Renal cortex interstitium (tissue), 11 donors: ENCODE measurements at regions not wholly inside any gene's neighbourhood (a gene's known extent, or its start where the extent isn't known, plus 50 kb on each side); places are given as distances from the start of the nearest gene placed in this dataset.

Source experiments
- DNase-seq, 11 donors: peaks; one replicate each; pipeline ENCODE4 v3.0.0-alpha.2; 2013; ENCODE audit warnings: low read depth in 9 of 11, low spot score in 4 of 11; ENCODE audit errors: extremely low read depth in 1 of 11

DNA sequence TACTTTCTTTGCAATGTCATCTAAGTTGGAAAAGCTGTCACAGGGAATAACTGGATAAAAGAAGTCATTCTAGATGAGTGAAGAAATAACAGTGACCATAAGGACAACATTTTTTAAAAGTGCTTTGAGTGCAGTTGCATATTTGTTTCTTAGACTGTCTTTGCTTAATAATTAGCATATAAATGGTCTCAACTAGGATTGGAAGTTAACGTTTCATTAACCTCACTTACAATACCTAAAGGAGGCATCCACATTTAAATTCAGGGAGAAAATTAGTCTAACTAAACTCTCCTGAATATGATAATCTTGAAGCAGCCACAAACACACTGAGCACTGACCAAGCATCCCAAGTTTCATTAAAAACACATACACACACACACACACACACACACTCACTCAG is 780.7 kb downstream of the PCDH18 start:
- no peak for DNase-seq

DNA sequence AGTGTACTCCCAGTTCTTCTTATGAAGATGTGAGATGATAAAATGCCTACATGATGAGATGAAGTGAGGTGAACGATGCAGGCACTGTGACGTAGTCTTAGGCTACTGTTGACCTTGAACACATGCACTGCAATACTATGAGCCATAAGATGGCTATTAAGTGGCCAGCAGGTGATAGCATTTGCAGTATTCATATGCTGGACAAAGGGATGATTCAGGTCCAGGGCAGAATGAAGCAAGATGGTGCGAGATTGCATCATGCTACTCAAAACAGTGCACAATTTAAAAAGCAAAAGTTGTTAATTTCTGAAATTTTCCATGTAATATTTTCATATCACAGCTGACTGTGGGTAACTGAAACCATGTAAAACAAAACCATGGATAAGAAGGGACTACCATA is 781.4 kb downstream of the PCDH18 start:
- DNase-seq: no peak

GRCh38 chr4:136749989-136750388 is 782.3 kb downstream of the PCDH18 start:
- DNase-seq: no peak

DNA sequence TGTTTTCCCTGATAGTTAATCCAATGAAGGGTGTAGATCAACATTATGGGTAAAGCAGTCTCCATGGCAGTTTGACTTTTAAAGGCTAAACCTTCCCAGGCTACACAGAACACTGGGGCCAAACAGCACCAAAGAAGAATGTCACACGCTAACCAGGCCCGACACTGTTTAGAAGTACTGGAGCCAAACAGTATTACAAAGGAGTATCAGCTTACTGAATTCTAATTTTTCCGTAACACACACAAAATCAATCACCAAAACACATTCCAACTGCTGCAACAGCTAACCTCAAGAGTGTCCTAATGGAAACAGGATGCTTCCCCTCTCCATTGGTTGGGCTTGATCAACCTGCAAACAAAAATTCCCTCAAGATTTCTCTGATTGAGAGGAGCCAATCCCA is 783.5 kb downstream of the PCDH18 start:
- DNase-seq: no peak

GRCh38 chr4:136748165-136748564 is 784.1 kb downstream of the PCDH18 start:
- no peak for DNase-seq

GRCh38 chr4:136743238-136743637 is 789.1 kb downstream of the PCDH18 start:
- DNase-seq: no peak

GRCh38 chr4:136742333-136742732 is 790.0 kb downstream of the PCDH18 start:
- no peak for DNase-seq

DNA sequence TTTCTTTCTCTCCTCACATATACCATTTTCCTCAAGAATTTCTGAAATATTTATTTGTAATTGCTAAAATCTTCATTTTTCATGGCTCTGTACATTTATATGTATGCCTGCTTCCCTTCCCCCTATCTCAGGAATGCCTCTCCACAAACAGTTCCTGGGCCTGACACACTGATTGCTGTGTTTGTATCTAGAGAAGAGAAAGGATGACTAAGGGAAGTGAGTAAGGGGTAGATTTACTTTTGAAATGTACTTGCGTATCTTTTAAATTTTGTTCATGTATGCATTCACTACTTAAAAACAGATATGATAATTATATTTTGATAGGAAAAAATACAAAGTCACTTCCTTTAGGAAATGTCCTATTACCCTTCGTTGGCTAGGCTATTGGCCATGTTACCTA is 790.8 kb downstream of the PCDH18 start:
- DNase-seq: no peak

DNA sequence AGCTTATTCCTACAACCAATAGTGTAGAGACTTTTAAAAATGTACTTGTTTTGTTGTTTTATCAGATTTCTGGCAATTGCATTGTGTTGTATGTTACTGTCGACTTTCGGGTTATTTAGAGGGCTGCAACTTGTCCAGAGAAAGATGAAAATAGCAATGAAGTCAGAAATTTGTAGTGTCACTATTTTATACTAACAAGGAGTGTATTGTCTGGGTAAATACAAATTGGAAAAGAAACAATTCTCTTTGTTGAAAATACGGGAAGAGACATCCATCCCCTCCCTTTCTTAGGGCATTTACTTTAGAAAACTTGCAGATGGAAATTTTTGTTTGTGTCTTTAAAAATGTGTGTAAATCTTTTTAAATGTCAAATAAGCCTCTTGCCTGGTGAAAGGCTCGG is 792.0 kb downstream of the PCDH18 start:
- DNase-seq: no peak

GRCh38 chr4:136737066-136737465 is 795.2 kb downstream of the PCDH18 start:
- DNase-seq: no peak

DNA sequence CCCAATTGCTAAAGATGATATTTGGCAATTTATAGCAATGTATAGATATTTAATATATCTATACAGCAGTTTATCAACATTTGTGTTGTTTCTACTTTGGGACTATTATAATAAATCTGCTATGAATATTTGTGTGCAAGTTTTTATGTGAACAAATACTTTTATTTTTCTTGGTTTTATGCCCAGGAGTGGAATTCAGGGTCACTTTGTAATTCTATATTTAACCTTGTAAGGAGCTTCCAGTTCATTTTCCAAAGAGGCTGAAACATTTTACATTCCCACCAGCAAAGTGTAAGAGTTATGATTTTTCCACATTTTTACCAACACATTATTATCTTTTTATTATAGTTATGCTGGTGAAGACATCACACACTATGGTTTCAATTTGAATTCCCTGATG is 801.3 kb downstream of the PCDH18 start:
- DNase-seq: peak in 3 of 11 donors; percentile 4 to 17 (median 9)

GRCh38 chr4:136725286-136726081 is 806.8 kb downstream of the PCDH18 start:
- no peak for DNase-seq

DNA sequence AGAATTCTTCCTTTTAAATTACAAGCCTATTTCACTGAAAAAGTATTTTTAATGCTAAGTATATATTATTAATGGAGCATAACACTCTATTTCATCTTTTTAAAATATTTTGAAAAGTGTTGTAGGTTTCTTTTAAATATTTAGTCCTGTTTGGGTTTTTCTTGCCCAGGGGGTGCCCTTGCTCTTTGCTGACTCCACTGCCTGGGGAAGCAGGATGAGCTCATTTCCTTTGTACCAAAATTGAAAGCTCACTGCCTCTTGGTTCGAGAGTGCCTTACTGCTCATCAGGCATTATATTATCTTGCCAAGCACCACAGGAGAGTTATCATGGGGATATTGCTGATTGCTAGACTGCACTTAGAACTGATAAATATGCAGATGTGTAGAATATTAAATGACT is 819.2 kb downstream of the PCDH18 start:
- no peak for DNase-seq

DNA sequence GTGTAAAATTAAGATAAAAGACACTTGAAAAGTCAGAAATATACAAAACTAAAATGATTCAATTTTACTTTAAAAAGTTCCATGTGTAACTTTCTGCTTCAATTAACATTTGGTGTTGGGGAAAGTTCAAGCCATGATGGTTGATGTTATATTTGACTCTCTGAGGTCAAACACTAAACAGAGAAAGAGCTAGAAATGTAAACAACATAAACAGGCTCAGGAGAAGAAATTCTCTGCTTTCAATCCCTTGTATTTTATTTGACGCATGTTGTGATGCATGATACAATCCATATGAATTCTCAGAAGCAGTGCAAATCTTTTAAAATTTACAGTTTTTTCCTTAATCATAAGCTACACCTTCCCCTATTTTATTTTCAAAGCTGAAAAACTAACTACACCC is 822.4 kb downstream of the PCDH18 start:
- no peak for DNase-seq

DNA sequence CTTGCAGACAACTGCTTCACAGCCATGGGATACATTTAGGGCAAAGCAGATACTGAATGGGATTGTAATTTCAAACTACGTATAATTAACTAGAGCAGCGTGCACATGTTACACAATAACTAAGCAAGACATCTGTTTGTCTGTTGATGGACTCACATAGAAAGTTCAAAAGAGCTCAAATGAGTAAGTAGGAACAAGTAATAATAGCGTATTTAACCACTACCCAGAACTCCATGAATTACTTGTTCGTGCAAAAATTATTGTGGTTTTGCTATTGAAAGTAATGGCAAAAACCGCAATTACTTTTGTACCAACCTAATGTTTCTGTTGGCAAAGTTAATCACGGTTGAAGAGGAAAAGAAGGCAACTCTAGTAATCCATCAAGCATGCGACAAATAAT is 825.4 kb downstream of the PCDH18 start:
- no peak for DNase-seq

- no peak for DNase-seq
Observed at GRCh38 chr4:136699905-136700304, 832.4 kb downstream of the PCDH18 start.

DNA sequence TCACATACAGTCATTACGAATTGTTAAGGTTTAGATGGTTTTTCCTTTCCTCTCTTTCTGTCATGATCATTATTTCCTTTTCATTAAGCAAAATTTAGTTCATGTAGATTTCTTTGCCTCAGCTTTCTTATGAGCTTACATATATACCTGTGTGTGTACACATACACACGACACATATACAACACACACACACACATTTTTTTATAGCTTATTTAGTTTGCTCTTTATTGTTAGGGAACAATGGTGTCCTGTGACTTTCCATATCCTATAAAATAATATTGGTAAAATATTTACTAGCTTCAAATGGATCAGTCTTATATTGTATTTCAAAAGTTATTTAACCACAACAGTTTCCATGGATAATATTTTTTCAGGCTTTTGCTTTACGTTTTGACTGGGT is 840.7 kb downstream of the PCDH18 start:
- DNase-seq: no peak

DNA sequence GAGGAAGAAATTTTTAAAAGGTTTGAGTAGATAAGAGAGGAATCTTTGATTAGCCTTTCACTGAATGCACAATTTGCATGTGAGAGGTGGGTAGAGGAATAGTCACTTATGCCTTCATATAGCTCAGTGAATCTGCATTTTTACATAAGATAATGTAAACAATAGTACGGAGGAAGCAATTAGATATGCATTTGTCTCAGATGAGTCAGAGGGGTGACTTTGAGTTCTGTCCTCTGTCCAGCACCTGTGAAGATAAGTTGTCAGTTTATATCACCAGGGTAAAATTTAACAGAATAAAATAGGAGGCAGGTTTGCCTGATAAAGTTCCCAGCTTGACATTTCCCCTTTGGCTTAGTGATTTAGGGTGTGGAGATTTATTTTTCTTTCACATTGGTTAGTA is 841.9 kb downstream of the PCDH18 start:
- DNase-seq: no peak

DNA sequence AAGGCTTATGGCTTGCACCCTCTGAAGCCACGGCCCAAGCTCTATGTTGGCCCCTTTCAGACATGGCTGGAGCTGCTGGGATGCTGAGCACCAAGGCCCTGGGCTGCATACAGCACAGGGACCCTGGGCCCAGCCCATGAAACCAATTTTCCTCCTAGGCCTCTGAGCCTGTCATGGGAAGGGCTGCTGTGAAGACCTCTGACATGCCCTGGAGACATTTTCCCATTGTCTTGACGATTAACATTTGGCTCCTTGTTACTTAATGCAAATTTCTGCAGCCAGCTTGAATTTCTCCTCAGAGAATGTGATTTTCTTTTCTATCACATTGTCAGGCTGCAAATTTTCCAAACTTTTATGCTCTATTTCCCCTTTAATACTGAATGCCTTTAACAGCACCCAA is 844.7 kb downstream of the PCDH18 start:
- DNase-seq: no peak

DNA sequence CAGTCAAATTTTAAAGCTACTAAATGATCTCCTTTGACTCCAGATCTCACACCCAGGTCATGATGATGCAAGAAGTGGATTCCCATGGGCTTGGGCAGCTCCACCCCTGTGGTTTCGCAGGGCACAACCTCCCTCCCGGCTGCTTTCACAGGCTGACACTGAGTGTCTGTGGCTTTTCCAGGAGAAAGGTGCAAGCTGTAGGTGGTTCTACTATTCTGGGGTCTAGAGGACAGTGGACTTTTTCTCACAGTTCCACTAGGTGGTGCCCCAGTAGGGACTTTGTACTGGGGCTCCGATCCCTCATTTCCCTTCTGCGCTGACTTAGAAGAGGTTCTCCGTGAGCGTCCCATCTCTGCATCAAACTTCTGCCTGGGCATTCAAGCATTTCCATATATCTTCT is 845.2 kb downstream of the PCDH18 start:
- DNase-seq: no peak

- no peak for DNase-seq
Observed at GRCh38 chr4:136680761-136681160, 851.5 kb downstream of the PCDH18 start.
